H1 (cell line): ENCODE measurements at regions not wholly inside any gene's neighbourhood (a gene's known extent, or its start where the extent isn't known, plus 50 kb on each side); places are given as distances from the start of the nearest gene placed in this dataset.

Experiments used
- CTCF ChIA-PET: fragments of 300-600 bp; sonication (Branson Sonifier 250); formaldehyde crosslinking; loops from one replicate; lab custom pipeline; 2021; ENCODE audit not compliant: partially characterized antibody; lab: Charles Lee
- POLR2A ChIA-PET: fragments of 300-600 bp; sonication (Branson Sonifier 250); formaldehyde crosslinking; loops from one replicate; lab custom pipeline; 2021; ENCODE audit warnings: inconsistent platforms; ENCODE audit not compliant: partially characterized antibody; lab: Charles Lee
- DNase-seq, 2 experiments: peaks; one replicate each; pipeline versions ENCODE4 v3.0.0 to v3.0.0-alpha.2; 2010 to 2022; ENCODE audit warnings: low spot score in 2 of 2, low read depth in 1 of 2, mixed read lengths in 1 of 2
- FAIRE-seq: peaks from 2 replicates; lab custom pipeline; 2011; peaks lifted over from hg19 to GRCh38; lab: Jason Lieb, UNC
- H2AFZ ChIP-seq: 2 replicates; pipeline ENCODE4 v1.8.1; 2012; ENCODE audit warnings: low read length, inconsistent platforms
- H2AK5ac ChIP-seq: 2 replicates; pipeline ENCODE4 v1.6.1; 2013; ENCODE audit warnings: low read depth, low read length
- H2BK120ac ChIP-seq: replicated peaks from 2 replicates; pipeline ENCODE3; 2013; ENCODE audit warnings: low read depth, low read length, inconsistent platforms
- H2BK12ac ChIP-seq: 2 replicates; pipeline ENCODE4 v1.6.1; 2013; ENCODE audit warnings: low read depth, low read length
- H2BK15ac ChIP-seq: 2 replicates; pipeline ENCODE4 v1.6.1; 2013; ENCODE audit warnings: low read length
- H2BK20ac ChIP-seq: 2 replicates; pipeline ENCODE4 v1.6.1; 2013; ENCODE audit warnings: low read length
- H2BK5ac ChIP-seq: 2 replicates; pipeline ENCODE4 v1.6.1; 2013; ENCODE audit warnings: low read depth, low read length
- H3K14ac ChIP-seq: 2 replicates; pipeline ENCODE4 v1.6.1; 2013; ENCODE audit warnings: inconsistent platforms; ENCODE audit not compliant: insufficient read length
- H3K18ac ChIP-seq: 2 replicates; pipeline ENCODE4 v1.6.1; 2013; ENCODE audit warnings: low read length; ENCODE audit errors: extremely low read depth
- H3K23ac ChIP-seq: 2 replicates; pipeline ENCODE4 v1.6.1; 2013; ENCODE audit warnings: inconsistent platforms; ENCODE audit not compliant: insufficient read length
- H3K23me2 ChIP-seq: 2 replicates; pipeline ENCODE4 v1.6.1; 2013; ENCODE audit warnings: low read depth, low read length
- H3K27ac ChIP-seq: 2 replicates; pipeline ENCODE4 v1.6.1; 2011; ENCODE audit warnings: low read depth, low read length, inconsistent platforms
- H3K27me3 ChIP-seq, 4 experiments: replicated peaks in 1 of 4; 1 replicate in 1 of 4; 2 replicates in 3 of 4; pipeline versions ENCODE4 v1.6.1 to v1.8.1; 2011 to 2013; ENCODE audit warnings: low read length in 3 of 4, mild to moderate bottlenecking in 3 of 4, inconsistent platforms in 2 of 4, mixed read lengths in 2 of 4, moderate library complexity in 1 of 4; ENCODE audit not compliant: control insufficient read depth in 3 of 4, insufficient read depth in 3 of 4; ENCODE audit errors: extremely low read depth in 1 of 4
- H3K36me3 ChIP-seq, 4 experiments: 2 replicates each; pipeline versions ENCODE4 v1.6.1 to v1.8.1; 2011 to 2013; ENCODE audit warnings: mild to moderate bottlenecking in 4 of 4, low read length in 3 of 4, moderate library complexity in 2 of 4, control low read depth in 1 of 4, inconsistent platforms in 1 of 4; ENCODE audit not compliant: insufficient read depth in 4 of 4, control insufficient read depth in 2 of 4
- H3K4ac ChIP-seq: replicated peaks from 2 replicates; pipeline ENCODE3; 2013; ENCODE audit warnings: low read length, low read depth, mixed read lengths, inconsistent platforms; ENCODE audit not compliant: insufficient read length
- H3K4me1 ChIP-seq, 4 experiments: replicated peaks in 1 of 4; 1 replicate in 1 of 4; 2 replicates in 3 of 4; pipeline versions ENCODE4 v1.6.1 to v1.8.1; 2011 to 2013; ENCODE audit warnings: low read length in 3 of 4, inconsistent platforms in 2 of 4, mixed read lengths in 1 of 4; ENCODE audit not compliant: insufficient read depth in 4 of 4, control insufficient read depth in 3 of 4
- H3K4me2 ChIP-seq, 2 experiments: 2 replicates each; pipeline versions ENCODE4 v1.6.1 to v1.8.1; 2011 to 2013; ENCODE audit warnings: low read depth in 2 of 2, low read length in 2 of 2, control low read depth in 1 of 2, inconsistent platforms in 1 of 2, mild to moderate bottlenecking in 1 of 2; ENCODE audit not compliant: insufficient read depth in 1 of 2
- H3K4me3 ChIP-seq, 4 experiments: fragments of 200-600, 300-600 bp in 1 of 4; sonication (generic), shearing (Covaris generic), sonication (Bioruptor Twin) in 1 of 4; 2 replicates each; pipeline versions ENCODE4 v1.5.1 to v1.8.1; 2011 to 2016; ENCODE audit warnings: low read length in 4 of 4, low read depth in 3 of 4, control low read depth in 2 of 4, inconsistent platforms in 2 of 4, mild to moderate bottlenecking in 2 of 4, mixed read lengths in 1 of 4, moderate library complexity in 1 of 4; ENCODE audit not compliant: insufficient read depth in 2 of 4; ENCODE audit errors: extremely low read depth in 1 of 4
- H3K56ac ChIP-seq: replicated peaks from 2 replicates; pipeline ENCODE3; 2013; ENCODE audit warnings: low read depth, mild to moderate bottlenecking, mixed read lengths, low read length, inconsistent platforms; ENCODE audit not compliant: insufficient read length
- H3K79me1 ChIP-seq: 2 replicates; pipeline ENCODE4 v1.6.1; 2013; ENCODE audit warnings: low read depth, low read length, control low read depth
- H3K79me2 ChIP-seq, 2 experiments: 2 replicates each; pipeline versions ENCODE4 v1.6.1 to v1.8.1; 2012 to 2013; ENCODE audit warnings: low read length in 2 of 2, mild to moderate bottlenecking in 2 of 2, inconsistent platforms in 1 of 2; ENCODE audit not compliant: insufficient read depth in 2 of 2, control insufficient read depth in 1 of 2
- H3K9ac ChIP-seq, 4 experiments: replicated peaks in 1 of 4; 1 replicate in 1 of 4; 2 replicates in 3 of 4; pipeline versions ENCODE4 v1.6.1 to v1.8.1; 2011 to 2013; ENCODE audit warnings: low read depth in 3 of 4, low read length in 3 of 4, control low read depth in 2 of 4, mild to moderate bottlenecking in 2 of 4, moderate library complexity in 2 of 4, inconsistent platforms in 1 of 4; ENCODE audit errors: extremely low read depth in 1 of 4
- H3K9me3 ChIP-seq, 2 experiments: 2 replicates each; pipeline versions ENCODE4 v1.6.1 to v1.8.1; 2012 to 2013; ENCODE audit warnings: mild to moderate bottlenecking in 2 of 2, moderate library complexity in 2 of 2, control low read depth in 1 of 2, inconsistent platforms in 1 of 2, low read depth in 1 of 2, low read length in 1 of 2, mixed read lengths in 1 of 2; ENCODE audit not compliant: insufficient read depth in 2 of 2
- H4K20me1 ChIP-seq, 2 experiments: replicated peaks in 1 of 2; 2 replicates each; pipeline versions ENCODE3 to v1.8.1; 2011 to 2013; ENCODE audit warnings: inconsistent platforms in 2 of 2, low read length in 2 of 2, mild to moderate bottlenecking in 1 of 2; ENCODE audit not compliant: insufficient read depth in 2 of 2, control insufficient read depth in 1 of 2
- H4K5ac ChIP-seq: 2 replicates; pipeline ENCODE4 v1.6.1; 2013; ENCODE audit warnings: low read length, low read depth, mixed read lengths, inconsistent platforms; ENCODE audit not compliant: insufficient read length
- H4K8ac ChIP-seq: 2 replicates; pipeline ENCODE4 v1.8.0; 2013; ENCODE audit warnings: mild to moderate bottlenecking, moderate library complexity, low read length, inconsistent platforms; ENCODE audit not compliant: insufficient read depth; ENCODE audit errors: extremely low read depth
- H4K91ac ChIP-seq: replicated peaks from 2 replicates; pipeline ENCODE3; 2013; ENCODE audit warnings: low read length, mixed read lengths, inconsistent platforms; ENCODE audit not compliant: insufficient read length
- ATF3 ChIP-seq: IDR thresholded peaks from 2 replicates; pipeline ENCODE4 v1.6.1; 2011; ENCODE audit warnings: low read depth, mild to moderate bottlenecking, low read length; ENCODE audit not compliant: insufficient read depth
- BACH1 ChIP-seq: IDR thresholded peaks from 2 replicates; pipeline ENCODE4 v1.6.1; 2012; ENCODE audit warnings: low read length, improper control_type of control experiment
- CBX8 ChIP-seq: fragments of 300-800, 300-1000 bp; sonication (generic); IDR thresholded peaks from 2 replicates; pipeline ENCODE4 v1.7.1; 2016; ENCODE audit warnings: low read depth, low read length, borderline replicate concordance
- CEBPB ChIP-seq: IDR thresholded peaks from 2 replicates; pipeline ENCODE4 v1.6.1; 2012; ENCODE audit warnings: low read depth, low read length
- CHD1 ChIP-seq: IDR thresholded peaks from 2 replicates; pipeline ENCODE4 v1.6.1; 2012; ENCODE audit warnings: low read depth, low read length, improper control_type of control experiment
- CHD2 ChIP-seq: IDR thresholded peaks from 2 replicates; pipeline ENCODE4 v1.6.1; 2012; ENCODE audit warnings: low read length, improper control_type of control experiment
- GTF2F1 ChIP-seq: IDR thresholded peaks from 2 replicates; pipeline ENCODE4 v1.6.1; 2012; ENCODE audit warnings: low read depth, low read length, improper control_type of control experiment, borderline replicate concordance
- MAFK ChIP-seq: IDR thresholded peaks from 2 replicates; pipeline ENCODE4 v1.6.1; 2012; ENCODE audit warnings: low read depth, mild to moderate bottlenecking, improper control_type of control experiment, low read length
- SP2 ChIP-seq: IDR thresholded peaks from 2 replicates; pipeline ENCODE4 v1.6.1; 2012; ENCODE audit warnings: mild to moderate bottlenecking, low read length, inconsistent platforms
- SP4 ChIP-seq: IDR thresholded peaks from 2 replicates; pipeline ENCODE4 v1.6.1; 2012; ENCODE audit warnings: low read length, inconsistent platforms
- TBP ChIP-seq: IDR thresholded peaks from 2 replicates; pipeline ENCODE4 v1.6.1; 2011; ENCODE audit warnings: low read depth, low read length, improper control_type of control experiment
- ZNF274 ChIP-seq: IDR thresholded peaks from 2 replicates; pipeline ENCODE4 v1.7.0; 2012; ENCODE audit warnings: low read length, borderline replicate concordance; ENCODE audit errors: extremely low read depth
- WGBS, 2 experiments: shearing (Covaris generic) in 1 of 2; methylation state at CpG; one replicate each; pipeline versions ENCODE4 v1.1.6 to v1.1.7; 2013 to 2015; ENCODE audit warnings: low lambda C conversion rate in 2 of 2, mixed read lengths in 2 of 2, inconsistent platforms in 1 of 2, low coverage in 1 of 2, missing lambda C conversion rate in 1 of 2; ENCODE audit not compliant: insufficient replicate concordance in 2 of 2, insufficient coverage in 1 of 2, insufficient read length in 1 of 2; ENCODE audit errors: extremely low coverage in 1 of 2, missing lambda C conversion rate in 1 of 2; 5-methylcytosine and 5-hydroxymethylcytosine counted together

GRCh38 chr1:29565490-29565889 lies 329.2 kb downstream of the PTPRU start:
- TF ChIP-seq ATF3: no peak
- TF ChIP-seq CHD2: no peak
- no peak for TF ChIP-seq TBP
- TF ChIP-seq CHD1: no peak
- no peak for TF ChIP-seq ZNF274
- TF ChIP-seq GTF2F1: no peak
- no peak for TF ChIP-seq SP4
- no peak for TF ChIP-seq CBX8
- no peak for TF ChIP-seq MAFK
- no peak for TF ChIP-seq CEBPB
- no peak for TF ChIP-seq BACH1
- no peak for TF ChIP-seq SP2
- no peak overlapping the region for H2BK120ac ChIP-seq
- H4K20me1 ChIP-seq: no peaks in the 10 kb centered on the region
- H3K27me3 ChIP-seq: no peaks in the 10 kb centered on the region
- no peak overlapping the region for H3K56ac ChIP-seq
- DNase-seq: no peak
- no peak overlapping the region for H2AK5ac ChIP-seq
- POLR2A ChIA-PET: no interaction called here
- no peaks in the 10 kb centered on the region for H3K79me1 ChIP-seq
- H2BK12ac ChIP-seq: no peak overlapping the region
- H3K4me3 ChIP-seq: no peak overlapping the region
- no peak overlapping the region for H3K4me2 ChIP-seq
- no peak overlapping the region for H3K23ac ChIP-seq
- H4K5ac ChIP-seq: no peak overlapping the region
- no peak overlapping the region for H2BK20ac ChIP-seq
- 92% methylated on average over 1 of the region's 1 CpG; no CpG with 5 or more reads in 1 of the 2 experiments for WGBS, 2 experiments
- H3K14ac ChIP-seq: no peak overlapping the region
- peaks cover 0 to 3% (median 0%) of the 10 kb centered on the region in 4 experiments; a peak in 1 of 8 replicates for H3K36me3 ChIP-seq
- no peak overlapping the region for H4K8ac ChIP-seq
- no peaks in the 10 kb centered on the region for H3K23me2 ChIP-seq
- CTCF ChIA-PET: no interaction called here
- H3K18ac ChIP-seq: no peak overlapping the region
- H2BK15ac ChIP-seq: no peak overlapping the region
- H3K27ac ChIP-seq: no peak overlapping the region
- no peaks in the 10 kb centered on the region for H3K4me1 ChIP-seq
- H2BK5ac ChIP-seq: no peak overlapping the region
- H2AFZ ChIP-seq: no peak overlapping the region
- H3K79me2 ChIP-seq: no peaks in the 10 kb centered on the region
- H3K9ac ChIP-seq: no peak overlapping the region
- H4K91ac ChIP-seq: no peak overlapping the region
- H3K9me3 ChIP-seq: peaks cover 36 to 52% of the 10 kb centered on the region in 2 experiments
- no peak for FAIRE-seq
- H3K4ac ChIP-seq: no peak overlapping the region
